Activated CD8-positive, alpha-beta memory T cell treated with anti-CD3 and anti-CD28 coated beads, Interleukin-2, amount 50 U/mL, for 4 hours (primary cell): ENCODE measurements at regions not wholly inside any gene's neighbourhood (a gene's known extent, or its start where the extent isn't known, plus 50 kb on each side); places are given as distances from the start of the nearest gene placed in this dataset.

Experiments
- DNase-seq: peaks from one replicate; pipeline ENCODE4 v3.0.0-alpha.2; 2020

DNA sequence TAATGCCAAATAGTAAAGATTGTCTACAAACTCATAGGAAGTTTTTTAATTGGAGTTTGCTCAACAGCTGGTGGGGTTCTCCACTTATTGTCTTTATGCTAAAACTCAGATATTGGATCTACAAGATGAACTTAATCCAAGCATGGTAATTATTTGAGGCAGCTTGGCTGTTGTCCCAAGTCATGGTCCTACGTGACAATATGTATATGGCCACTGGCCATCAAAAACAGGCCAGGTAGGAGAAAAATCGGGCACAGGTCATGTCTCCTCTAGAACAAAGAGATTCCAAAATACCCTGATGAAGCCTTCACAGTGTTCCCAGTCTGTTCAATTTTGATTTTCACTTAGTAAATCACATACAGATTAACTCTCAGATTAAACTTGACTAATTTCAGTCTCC lies 606.4 kb downstream of the TNS3 start:
- DNase-seq = no peak

- DNase-seq = no peak
These were observed 609.7 kb downstream of the TNS3 start for GRCh38 chr7:46972205-46972604.

GRCh38 chr7:46970476-46970875 lies 611.4 kb downstream of the TNS3 start:
- DNase-seq = no peak

- no peak for DNase-seq
These were observed 611.8 kb downstream of the TNS3 start for GRCh38 chr7:46970131-46970430.

DNA sequence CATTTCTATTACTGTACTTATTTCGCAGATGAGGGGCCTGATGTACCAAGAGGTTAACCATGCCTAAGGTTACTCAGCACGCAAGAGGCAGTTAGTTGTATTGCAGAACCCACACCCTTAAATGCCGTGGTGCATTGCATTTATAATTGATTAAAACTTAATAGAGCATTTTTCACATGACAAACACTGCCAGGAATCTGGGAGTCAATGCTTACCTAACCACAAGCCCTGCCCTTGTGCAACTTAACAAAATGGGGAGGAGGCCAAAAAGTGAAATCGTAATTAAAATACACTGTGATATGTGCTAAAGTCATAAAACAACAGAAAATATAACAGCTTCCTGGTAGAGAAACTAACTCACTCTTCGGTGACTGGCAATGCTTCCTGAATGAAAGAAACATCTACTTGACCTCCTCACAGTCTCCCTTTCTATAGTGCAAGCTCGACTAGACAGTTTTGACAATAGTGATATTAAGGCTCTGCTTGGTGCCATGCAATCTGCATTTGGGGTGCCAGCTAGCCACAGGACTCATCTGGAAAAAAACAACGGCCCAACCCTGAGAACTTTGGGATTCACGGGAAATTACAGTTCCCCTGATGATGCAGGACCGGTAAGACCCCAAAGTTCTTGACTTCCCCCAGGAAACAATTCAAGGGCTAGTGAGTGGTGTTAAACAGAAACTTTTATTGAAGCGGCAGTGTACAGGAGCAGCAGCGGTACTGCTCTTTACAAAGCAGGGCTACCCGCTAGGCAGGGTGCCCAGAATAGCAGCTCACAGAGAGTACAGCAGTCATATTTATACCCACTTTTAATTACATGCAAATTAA lies 612.4 kb downstream of the TNS3 start:
- no peak for DNase-seq

GRCh38 chr7:46968003-46968402 lies 613.9 kb downstream of the TNS3 start:
- no peak for DNase-seq

DNA sequence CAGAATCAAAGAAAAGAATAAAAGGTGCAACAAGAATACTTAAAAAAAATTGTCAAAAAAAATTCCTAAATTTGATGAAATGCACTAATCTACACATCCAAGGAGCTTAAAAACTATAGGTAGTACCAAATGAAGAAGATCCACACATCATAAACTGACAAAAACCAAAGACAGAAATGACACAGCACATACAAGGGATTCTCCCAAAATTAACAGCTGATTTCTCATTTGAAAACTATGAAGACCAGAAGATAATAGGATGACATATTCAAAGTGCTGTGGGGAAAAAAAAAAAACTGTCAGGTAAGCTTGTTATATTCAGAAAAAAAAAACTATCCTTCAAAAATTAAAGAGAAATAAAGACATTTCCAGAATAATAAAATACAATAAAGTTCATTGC lies 618.2 kb downstream of the TNS3 start:
- no peak for DNase-seq

GRCh38 chr7:46960970-46961369 lies 620.9 kb downstream of the TNS3 start:
- no peak for DNase-seq

DNA sequence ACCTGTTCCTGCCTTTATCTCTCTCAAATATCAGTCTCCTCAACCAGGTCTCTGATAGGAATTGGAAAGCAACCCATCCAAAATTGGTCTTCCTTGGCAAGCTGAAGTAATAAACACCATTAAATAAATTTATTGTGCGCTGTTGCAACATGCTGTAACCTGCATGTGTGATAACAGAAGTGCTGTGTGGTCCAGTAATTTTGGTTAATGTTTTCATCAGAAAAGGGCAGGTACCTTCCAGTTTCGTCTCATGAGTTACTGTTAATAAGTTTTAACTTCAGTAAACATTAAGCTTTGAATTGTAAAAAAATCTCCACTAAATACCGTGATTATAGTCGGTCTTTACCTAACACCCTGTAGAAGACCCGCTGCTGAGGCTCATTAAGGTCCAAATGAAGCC lies 624.7 kb downstream of the TNS3 start:
- DNase-seq = no peak

DNA sequence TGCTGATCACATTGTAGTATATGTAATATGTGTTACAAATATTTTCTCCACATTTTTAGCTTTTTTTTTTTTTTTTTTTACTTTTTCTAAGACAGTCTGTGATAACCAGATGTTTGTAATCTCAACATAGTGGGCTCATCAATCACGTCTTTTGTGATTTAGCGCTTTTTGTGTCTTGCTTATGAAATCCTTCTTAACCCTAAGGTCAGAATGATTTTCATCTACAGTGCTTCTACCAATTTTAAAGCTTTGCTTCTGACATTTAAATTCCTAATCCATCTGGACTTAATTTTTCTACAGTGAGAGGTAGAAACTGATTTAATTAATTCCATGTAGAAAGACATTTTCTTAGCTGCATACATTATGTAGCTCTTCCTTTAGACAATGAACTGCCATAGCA lies 626.4 kb downstream of the TNS3 start:
- DNase-seq = no peak

GRCh38 chr7:46954181-46954580 lies 627.7 kb downstream of the TNS3 start:
- no peak for DNase-seq

GRCh38 chr7:46953008-46953407 lies 628.9 kb downstream of the TNS3 start:
- DNase-seq = no peak

DNA sequence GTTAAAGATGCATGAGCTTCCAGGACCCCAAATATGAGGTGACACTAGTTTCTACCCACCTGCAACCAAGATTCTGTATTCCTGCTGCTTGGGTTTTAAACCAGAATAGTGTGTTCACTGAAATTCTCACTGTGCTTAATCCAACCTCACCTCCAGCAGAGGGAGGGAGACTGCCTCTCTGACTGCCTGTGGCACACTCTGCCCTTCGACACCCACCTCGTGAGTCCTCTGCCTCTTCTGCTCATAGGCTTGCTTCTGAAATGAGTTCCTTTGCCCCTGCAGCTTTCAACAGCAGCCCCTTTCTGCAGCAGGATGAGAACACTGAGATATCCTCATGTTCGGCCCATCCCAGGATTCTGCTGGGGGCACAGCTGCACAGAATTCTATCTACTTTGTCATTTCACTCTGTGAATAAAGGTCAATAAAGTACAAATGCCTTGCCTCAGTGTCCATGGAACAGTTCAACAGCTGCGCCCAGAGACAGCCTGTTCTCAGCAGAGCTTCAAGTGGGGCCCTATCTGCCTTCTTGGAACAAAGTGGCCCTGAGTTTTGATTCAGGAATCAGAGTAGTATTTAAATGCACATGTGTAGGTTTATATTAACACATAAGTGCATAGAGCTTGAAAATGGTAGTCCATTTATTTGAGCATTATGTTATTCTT lies 632.5 kb downstream of the TNS3 start:
- DNase-seq = no peak

DNA sequence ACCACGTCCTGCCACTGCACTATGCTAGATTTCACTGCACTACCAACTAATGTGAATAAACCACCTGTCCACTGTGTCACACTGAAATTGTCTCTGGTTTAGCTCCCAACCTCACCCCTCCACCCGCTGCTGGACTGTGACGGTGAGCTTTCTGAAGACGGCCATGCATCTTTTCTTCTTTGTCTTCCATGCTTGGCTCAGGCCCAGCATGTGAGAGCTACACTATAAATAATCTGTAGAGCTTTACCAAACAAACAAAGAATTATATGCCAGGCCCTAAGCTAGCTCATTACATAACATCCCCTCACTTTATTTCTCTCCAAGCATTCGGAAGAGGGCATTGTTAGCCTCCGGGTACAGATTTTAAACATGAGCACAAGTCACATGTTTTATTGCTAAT lies 633.2 kb downstream of the TNS3 start:
- no peak for DNase-seq

DNA sequence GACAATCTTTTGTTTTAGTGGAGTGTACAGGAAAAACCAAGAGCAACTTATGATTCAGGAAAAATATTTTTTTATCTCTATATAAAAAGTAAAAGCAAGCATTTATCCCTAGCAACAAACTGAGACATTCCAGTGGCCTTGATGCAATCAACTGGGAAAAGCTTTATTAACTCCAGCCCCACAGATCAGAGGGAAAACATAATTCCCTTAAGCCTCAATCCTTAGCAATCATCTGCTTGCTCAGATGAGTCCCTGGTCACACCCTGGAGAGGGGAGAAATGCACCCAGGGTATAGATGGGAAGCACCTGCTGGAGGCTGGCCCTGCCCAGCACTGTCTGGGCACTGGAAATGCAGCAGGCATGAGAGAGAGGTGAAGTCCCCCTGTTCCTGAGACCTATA lies 636.6 kb downstream of the TNS3 start:
- no peak for DNase-seq

GRCh38 chr7:46943996-46944395 lies 637.9 kb downstream of the TNS3 start:
- no peak for DNase-seq

DNA sequence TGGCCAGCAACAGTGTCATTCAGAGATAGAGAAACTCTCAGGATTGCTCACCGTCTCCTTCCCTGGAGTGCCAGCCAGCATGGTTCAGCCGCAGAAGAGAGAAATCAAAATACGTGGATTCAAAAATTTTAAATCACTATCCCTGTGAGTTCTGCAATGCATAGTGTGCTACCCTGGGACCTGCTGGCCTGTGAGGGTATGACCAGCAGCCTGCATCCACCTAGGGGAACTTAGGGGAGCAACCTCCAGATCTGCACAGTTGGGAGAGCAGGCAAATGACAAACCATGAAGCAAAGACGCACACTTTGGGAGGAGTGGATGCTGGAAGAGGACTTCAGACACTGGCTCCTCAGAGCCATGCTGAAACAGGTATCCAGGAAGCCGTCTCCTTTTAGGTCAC lies 639.3 kb downstream of the TNS3 start:
- no peak for DNase-seq

GRCh38 chr7:46940178-46940577 lies 641.7 kb downstream of the TNS3 start:
- DNase-seq = no peak

DNA sequence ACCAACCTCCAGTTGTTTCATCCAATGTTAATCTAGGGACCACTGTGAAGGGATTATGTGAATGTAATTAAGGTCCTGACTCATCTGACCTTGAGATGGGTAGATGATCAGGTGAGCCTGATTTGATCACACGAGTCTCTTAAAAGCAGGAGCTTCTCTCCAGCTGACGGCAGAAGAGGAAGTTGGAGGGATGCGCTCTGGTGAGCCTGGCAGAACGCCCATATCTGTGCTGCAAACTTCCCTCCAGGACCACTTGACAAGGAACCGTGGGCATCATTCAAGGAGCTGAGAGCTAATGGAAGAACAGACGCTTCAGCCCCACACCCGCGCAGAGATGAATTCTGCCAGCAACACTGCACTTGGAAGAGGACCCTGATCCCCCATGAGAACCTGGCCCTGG lies 642.4 kb downstream of the TNS3 start:
- no peak for DNase-seq

DNA sequence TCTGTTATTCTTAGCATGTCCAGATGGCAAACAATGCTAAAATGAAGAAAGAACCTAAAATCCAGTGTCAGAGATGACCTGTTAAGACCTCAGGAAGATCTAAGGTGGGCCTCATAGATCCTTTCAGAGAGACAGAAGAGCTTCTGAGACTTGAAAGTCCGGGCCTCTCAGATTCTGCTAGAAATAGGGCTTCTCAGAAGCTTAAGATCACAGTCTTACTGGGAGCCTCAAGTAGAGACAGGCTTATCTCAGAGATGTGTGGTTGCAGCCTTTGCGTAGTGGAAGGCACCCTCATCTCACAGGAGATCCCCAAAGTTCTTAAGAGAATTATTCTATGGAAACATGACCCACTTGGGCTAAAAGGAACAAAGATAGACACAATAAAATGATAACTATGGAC lies 642.8 kb downstream of the TNS3 start:
- no peak for DNase-seq

- no peak for DNase-seq
These were observed 644.1 kb downstream of the TNS3 start for GRCh38 chr7:46937826-46938225.

- no peak for DNase-seq
These were observed 647.6 kb downstream of the TNS3 start for GRCh38 chr7:46934198-46934825.

- no peak for DNase-seq
These were observed 648.3 kb downstream of the TNS3 start for GRCh38 chr7:46933596-46933995.

DNA sequence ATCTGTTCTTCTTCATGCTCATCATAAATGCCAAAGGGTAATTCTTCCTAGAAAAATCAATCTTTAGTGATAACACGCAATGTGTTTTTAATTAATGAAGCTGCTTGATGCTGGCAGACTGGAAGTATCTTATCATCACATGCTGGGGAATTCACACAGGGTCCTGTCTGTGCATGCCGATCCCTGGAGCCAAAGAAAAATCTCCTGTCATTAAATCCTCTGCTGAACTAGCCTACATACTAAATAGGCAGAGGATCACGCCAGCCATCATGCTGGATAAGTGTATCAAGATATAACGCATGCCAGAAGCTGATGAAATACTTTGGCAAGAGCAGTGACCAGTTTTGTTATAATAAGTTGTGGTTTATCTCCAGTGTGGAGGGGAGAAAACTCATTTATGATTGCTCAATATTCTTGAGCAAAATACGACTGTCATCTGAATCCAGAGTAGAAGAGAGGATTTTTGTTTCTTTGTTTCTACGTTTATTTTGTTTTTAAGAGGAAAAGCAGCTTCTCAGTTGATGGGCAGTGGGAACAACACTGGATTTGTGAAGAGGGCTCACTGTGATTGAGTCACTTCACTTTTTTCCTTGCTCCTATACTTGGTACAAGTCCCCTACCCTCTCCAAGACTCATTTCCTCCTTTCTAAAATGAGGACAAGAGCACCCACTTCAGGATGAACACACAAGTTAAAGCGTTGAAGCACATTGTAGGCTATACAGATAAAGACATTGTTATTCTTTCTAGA lies 649.1 kb downstream of the TNS3 start:
- DNase-seq = no peak
